Mesendoderm (in vitro differentiated cells): ENCODE measurements at regions not wholly inside any gene's neighbourhood (a gene's known extent, or its start where the extent isn't known, plus 50 kb on each side); places are given as distances from the start of the nearest gene placed in this dataset.
A peak's percentile ranks its signal among the peaks of the same experiment; 100 is the strongest.
"Not testable (repeated sequence)": the region's sequence is repeated elsewhere in the genome, so short reads cannot be mapped to it uniquely, and the experiment has no call there.

Experiments
- DNase-seq: peaks from one replicate; pipeline ENCODE4 v3.0.0; 2013
- H2AK5ac ChIP-seq: 2 replicates; pipeline ENCODE4 v1.6.1; 2013; ENCODE audit warnings: low read length, inconsistent platforms
- H2BK120ac ChIP-seq: 2 replicates; pipeline ENCODE4 v1.6.1; 2013; ENCODE audit warnings: low read depth, mild to moderate bottlenecking, low read length, moderate library complexity, mixed read lengths
- H2BK15ac ChIP-seq: replicated peaks from 2 replicates; pipeline ENCODE4 v1.6.1; 2013; ENCODE audit warnings: low read depth, mild to moderate bottlenecking, moderate library complexity
- H2BK5ac ChIP-seq: 2 replicates; pipeline ENCODE4 v1.6.1; 2013; ENCODE audit warnings: low read length, inconsistent platforms
- H3K18ac ChIP-seq: 2 replicates; pipeline ENCODE4 v1.6.1; 2013; ENCODE audit warnings: mild to moderate bottlenecking, low read length, mixed read lengths
- H3K23ac ChIP-seq: one replicate; pipeline ENCODE4 v1.6.1; 2013; ENCODE audit warnings: low read length
- H3K27ac ChIP-seq: 2 replicates; pipeline ENCODE4 v1.5.1; 2013; ENCODE audit warnings: low read depth, mild to moderate bottlenecking, inconsistent platforms, low read length, moderate library complexity
- H3K27me3 ChIP-seq: 2 replicates; pipeline ENCODE4 v1.6.1; 2013; ENCODE audit warnings: low read length, control low read depth, mild to moderate bottlenecking, inconsistent platforms; ENCODE audit not compliant: insufficient read depth, poor library complexity
- H3K36me3 ChIP-seq: 2 replicates; pipeline ENCODE4 v1.6.1; 2013; ENCODE audit warnings: low read length, inconsistent platforms; ENCODE audit not compliant: control insufficient read depth, insufficient read depth
- H3K4ac ChIP-seq: one replicate; pipeline ENCODE4 v1.6.1; 2013; ENCODE audit warnings: low read depth, mild to moderate bottlenecking, low read length, moderate library complexity
- H3K4me1 ChIP-seq: 2 replicates; pipeline ENCODE4 v1.6.1; 2013; ENCODE audit warnings: low read depth, low read length, inconsistent platforms; ENCODE audit not compliant: control insufficient read depth
- H3K4me2 ChIP-seq: 2 replicates; pipeline ENCODE4 v1.6.1; 2013; ENCODE audit warnings: low read length
- H3K4me3 ChIP-seq: 2 replicates; pipeline ENCODE4 v1.5.1; 2013; ENCODE audit warnings: mild to moderate bottlenecking, low read length
- H3K56ac ChIP-seq: one replicate; pipeline ENCODE4 v1.6.1; 2013; ENCODE audit warnings: low read length
- H3K79me1 ChIP-seq: 2 replicates; pipeline ENCODE4 v1.6.1; 2013; ENCODE audit warnings: low read length, inconsistent platforms
- H3K79me2 ChIP-seq: 2 replicates; pipeline ENCODE4 v1.6.1; 2013; ENCODE audit warnings: mild to moderate bottlenecking, low read length; ENCODE audit not compliant: control insufficient read depth, insufficient read depth
- H3K9ac ChIP-seq: 2 replicates; pipeline ENCODE4 v1.6.1; 2013; ENCODE audit warnings: low read length, inconsistent platforms
- H4K5ac ChIP-seq: one replicate; pipeline ENCODE4 v1.6.1; 2013; ENCODE audit warnings: low read length
- H4K8ac ChIP-seq: one replicate; pipeline ENCODE4 v1.6.1; 2013; ENCODE audit warnings: low read depth, mild to moderate bottlenecking, control low read depth, low read length, moderate library complexity
- WGBS: extraction: QIAGEN DNeasy Blood & Tissue Kit; methylation state at CpG from one replicate; pipeline ENCODE4 v1.1.7; 2013; ENCODE audit warnings: low lambda C conversion rate, missing lambda C conversion rate; ENCODE audit not compliant: insufficient coverage; ENCODE audit errors: extremely low coverage; 5-methylcytosine and 5-hydroxymethylcytosine counted together

DNA sequence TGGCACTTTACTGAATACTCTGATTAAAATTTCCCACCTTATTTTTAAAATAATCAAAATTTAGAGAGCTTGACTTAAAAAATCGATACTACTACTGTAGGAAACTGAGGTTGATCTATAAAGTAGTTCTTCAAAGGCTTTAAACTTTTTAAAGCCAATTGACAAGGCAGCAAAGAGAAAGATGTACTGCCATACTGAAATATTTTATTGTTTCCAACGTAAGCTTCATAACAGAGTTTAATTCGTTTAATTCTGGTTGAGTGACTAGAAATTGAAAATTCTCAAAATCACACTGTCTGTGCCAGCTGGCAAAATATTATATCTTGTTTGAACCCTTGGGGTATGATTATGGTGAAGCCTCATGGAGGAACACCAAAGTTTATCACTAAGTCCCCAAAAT is 207.6 kb downstream of the UNC5CL start:
- Histone ChIP-seq H4K5ac (no peak overlapping the region), H3K9ac (no peak overlapping the region), H3K27ac (no peak overlapping the region), H2BK15ac (no peak overlapping the region), H3K4me2 (no peak overlapping the region), H3K23ac (no peak overlapping the region), H2BK5ac (no peak overlapping the region), H3K4ac (no peak overlapping the region), H3K4me3 (no peak overlapping the region), H3K79me1 (no peaks in the 10 kb centered on the region), H3K4me1 (no peaks in the 10 kb centered on the region), H3K79me2 (no peaks in the 10 kb centered on the region), H3K36me3 (no peaks in the 10 kb centered on the region), H2BK120ac (no peak overlapping the region), H4K8ac (no peak overlapping the region), H3K27me3 (no peaks in the 10 kb centered on the region), H2AK5ac (no peak overlapping the region), H3K18ac (no peak overlapping the region), H3K56ac (no peak overlapping the region)
- DNase-seq: no peak
- no CpG with 5 or more reads among the region's 3 CpGs for WGBS

- H3K23ac ChIP-seq: no peak overlapping the region
Observed at GRCh38 chr6:40825102-40825501, 213.9 kb downstream of the UNC5CL start.

GRCh38 chr6:40823917-40824891 is 214.8 kb downstream of the UNC5CL start:
- H3K23ac ChIP-seq, H3K18ac ChIP-seq, H3K4me2 ChIP-seq, H4K5ac ChIP-seq, H3K4me1 ChIP-seq, H4K8ac ChIP-seq, H3K79me1 ChIP-seq, H3K4me3 ChIP-seq, H2BK120ac ChIP-seq, H3K9ac ChIP-seq, H3K27ac ChIP-seq, H3K27me3 ChIP-seq, H2BK5ac ChIP-seq, H3K79me2 ChIP-seq, H2BK15ac ChIP-seq, H3K4ac ChIP-seq, H3K56ac ChIP-seq, H3K36me3 ChIP-seq, H2AK5ac ChIP-seq: not testable (repeated sequence)
- DNase-seq: peak; percentile 87
- WGBS: no CpG with 5 or more reads among the region's 12 CpGs

More at GRCh38 chr6:40825102-40825501, 213.9 kb downstream of the UNC5CL start:
- Histone ChIP-seq H2BK120ac (no peak overlapping the region), H3K4me3 (no peak overlapping the region), H3K27me3 (no peaks in the 10 kb centered on the region), H2BK15ac (no peak overlapping the region), H2AK5ac (no peak overlapping the region), H3K4me1 (no peaks in the 10 kb centered on the region), H3K4me2 (no peak overlapping the region), H2BK5ac (no peak overlapping the region), H3K79me2 (no peaks in the 10 kb centered on the region), H3K4ac (no peak overlapping the region), H3K18ac (no peak overlapping the region), H3K79me1 (no peaks in the 10 kb centered on the region), H4K5ac (no peak overlapping the region), H3K27ac (no peak overlapping the region), H4K8ac (no peak overlapping the region), H3K56ac (no peak overlapping the region), H3K36me3 (no peaks in the 10 kb centered on the region), H3K9ac (no peak overlapping the region)
- DNase-seq: no peak
- WGBS: no CpG with 5 or more reads among the region's 2 CpGs

DNA sequence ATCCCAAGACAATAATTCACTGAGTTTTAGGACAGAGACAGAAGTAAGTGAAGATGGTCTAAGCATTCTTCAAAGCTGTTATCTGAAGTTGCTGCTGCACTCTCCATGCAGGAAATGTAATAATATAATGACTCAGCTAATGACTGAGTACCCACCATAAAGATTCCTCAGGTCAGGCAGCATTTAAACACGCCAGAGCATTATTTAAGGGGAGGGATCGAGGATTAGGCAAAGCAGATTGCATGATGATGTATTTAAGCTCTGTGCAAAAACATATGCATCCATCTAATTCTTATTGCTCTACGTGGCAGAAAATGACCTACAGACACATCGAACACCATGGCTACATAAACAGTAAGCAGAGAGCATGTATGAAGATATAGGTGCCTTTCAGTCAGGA is 216.4 kb downstream of the UNC5CL start:
- Histone ChIP-seq H3K27me3 (no peaks in the 10 kb centered on the region), H3K27ac (no peak overlapping the region)

GRCh38 chr6:40819182-40819834 is 219.7 kb downstream of the UNC5CL start:
- Histone ChIP-seq H3K9ac (no peak overlapping the region), H3K18ac (no peak overlapping the region), H3K4me2 (no peak overlapping the region), H4K5ac (no peak overlapping the region), H3K23ac (no peak overlapping the region), H2BK15ac (no peak overlapping the region), H3K27ac (no peak overlapping the region), H2BK5ac (no peak overlapping the region), H3K27me3 (no peaks in the 10 kb centered on the region), H3K4me1 (no peaks in the 10 kb centered on the region), H4K8ac (no peak overlapping the region), H2BK120ac (no peak overlapping the region), H3K56ac (no peak overlapping the region), H3K79me2 (no peaks in the 10 kb centered on the region), H3K79me1 (no peaks in the 10 kb centered on the region), H3K4me3 (no peak overlapping the region), H3K36me3 (no peaks in the 10 kb centered on the region), H2AK5ac (no peak overlapping the region), H3K4ac (no peak overlapping the region)
- DNase-seq: peak; percentile 37
- WGBS: no CpG with 5 or more reads among the region's 9 CpGs

More for the DNA sequence above, 216.4 kb downstream of the UNC5CL start:
- H2AK5ac ChIP-seq: no peak overlapping the region
- H3K4ac ChIP-seq: no peak overlapping the region
- no peak overlapping the region for H2BK15ac ChIP-seq
- no peaks in the 10 kb centered on the region for H3K79me2 ChIP-seq
- H3K36me3 ChIP-seq: no peaks in the 10 kb centered on the region
- DNase-seq: no peak
- no peaks in the 10 kb centered on the region for H3K4me1 ChIP-seq
- H4K8ac ChIP-seq: no peak overlapping the region
- no peak overlapping the region for H3K23ac ChIP-seq
- H3K79me1 ChIP-seq: no peaks in the 10 kb centered on the region
- H3K18ac ChIP-seq: no peak overlapping the region
- H3K4me3 ChIP-seq: no peak overlapping the region
- H2BK5ac ChIP-seq: no peak overlapping the region
- H3K9ac ChIP-seq: no peak overlapping the region
- H4K5ac ChIP-seq: no peak overlapping the region
- H2BK120ac ChIP-seq: no peak overlapping the region
- no peak overlapping the region for H3K4me2 ChIP-seq
- WGBS: no CpG with 5 or more reads among the region's 4 CpGs
- H3K56ac ChIP-seq: no peak overlapping the region
